LNCaP clone FGC (cell line): ENCODE measurements at regions not wholly inside any gene's neighbourhood (a gene's known extent, or its start where the extent isn't known, plus 50 kb on each side); places are given as distances from the start of the nearest gene placed in this dataset.

Experiments used
- DNase-seq: peaks from one replicate; pipeline ENCODE4 v3.0.0-alpha.2; 2011; ENCODE audit warnings: low read depth
- H3K4me3 ChIP-seq: 2 replicates; pipeline ENCODE4 v1.5.1; 2011; ENCODE audit warnings: mild to moderate bottlenecking, low read depth, low read length, control low read depth
- CTCF ChIP-seq: IDR thresholded peaks from 2 replicates; pipeline ENCODE4 v1.5.1; 2012; ENCODE audit warnings: mild to moderate bottlenecking; ENCODE audit not compliant: control insufficient read depth, insufficient read depth; ENCODE audit errors: extremely low read depth

- no peak overlapping the region for H3K4me3 ChIP-seq
- TF ChIP-seq CTCF: no peak
- no peak for DNase-seq
Measured at GRCh38 chr16:85267414-85267945, 155.2 kb upstream of the CIBAR2 start.

- no peak for DNase-seq
- no peak overlapping the region for H3K4me3 ChIP-seq
- no peak for TF ChIP-seq CTCF
Measured at GRCh38 chr16:85269165-85269564, 156.9 kb upstream of the CIBAR2 start.

GRCh38 chr16:85270374-85270773 is 158.1 kb upstream of the CIBAR2 start:
- no peak for TF ChIP-seq CTCF
- no peak for DNase-seq
- no peak overlapping the region for H3K4me3 ChIP-seq

- no peak overlapping the region for H3K4me3 ChIP-seq
- DNase-seq: no peak
- no peak for TF ChIP-seq CTCF
Measured at GRCh38 chr16:85271198-85271597, 158.9 kb upstream of the CIBAR2 start.

GRCh38 chr16:85273293-85273692 is 161.0 kb upstream of the CIBAR2 start:
- no peak for DNase-seq
- TF ChIP-seq CTCF: no peak
- no peak overlapping the region for H3K4me3 ChIP-seq

- no peak for DNase-seq
- TF ChIP-seq CTCF: no peak
- no peak overlapping the region for H3K4me3 ChIP-seq
Measured at GRCh38 chr16:85274501-85274900, 162.2 kb upstream of the CIBAR2 start.

- no peak for DNase-seq
- no peak for TF ChIP-seq CTCF
- H3K4me3 ChIP-seq: no peak overlapping the region
Measured at GRCh38 chr16:85274924-85275323, 162.7 kb upstream of the CIBAR2 start.
